ENCODE measurements at regions not wholly inside any gene's neighbourhood (a gene's known extent, or its start where the extent isn't known, plus 50 kb on each side); places are given as distances from the start of the nearest gene placed in this dataset.
A peak's percentile ranks its signal among the peaks of the same experiment; 100 is the strongest.

- H3K27me3 ChIP-seq (ENCODE audit: control insufficient read depth in 3 of 3, insufficient read depth in 3 of 3, low read length in 2 of 3), result no peaks in the 10 kb centered on the region
- H3K27ac ChIP-seq (ENCODE audit: low read depth in 1 of 2, low read length in 1 of 2), result no peak overlapping the region
- no peaks in the 10 kb centered on the region for H3K36me3 ChIP-seq (ENCODE audit: control insufficient read depth in 4 of 4, insufficient read depth in 4 of 4, low read length in 4 of 4)
- no peak overlapping the region for H3K9ac ChIP-seq (ENCODE audit: insufficient read depth in 1 of 2, low read length in 2 of 2)
- ATAC-seq (ENCODE audit: insufficient read depth, low FRiP score) (no peak), DNase-seq (no peak)
- 67 to 83% methylated on average over 7 of the region's 7 CpGs for WGBS, 2 donors
- TF ChIP-seq CTCF (IDR thresholded peaks at IDR 0.05; ENCODE audit: control extremely low read depth, extremely low read depth), result no peak
- H3K9me3 ChIP-seq (ENCODE audit: control insufficient read depth in 4 of 4, insufficient read depth in 3 of 4, low read length in 3 of 4), result no peaks in the 10 kb centered on the region
- no peak overlapping the region for H3K4me3 ChIP-seq
- H3K4me1 ChIP-seq (ENCODE audit: control insufficient read depth in 5 of 5, insufficient read depth in 5 of 5, low read length in 5 of 5), result peaks cover 0 to 32% (median 8%) of the 10 kb centered on the region in 5 donors
These were observed 498.0 kb upstream of the ZMIZ1 start for GRCh38 chr10:78570633-78571235.

- Histone ChIP-seq H3K36me3 (ENCODE audit: control insufficient read depth in 4 of 4, insufficient read depth in 4 of 4, low read length in 4 of 4) (no peaks in the 10 kb centered on the region), H3K27me3 (ENCODE audit: control insufficient read depth in 3 of 3, insufficient read depth in 3 of 3, low read length in 2 of 3) (no peaks in the 10 kb centered on the region), H3K4me3 (no peak overlapping the region), H3K9ac (ENCODE audit: insufficient read depth in 1 of 2, low read length in 2 of 2) (no peak overlapping the region), H3K9me3 (ENCODE audit: control insufficient read depth in 4 of 4, insufficient read depth in 3 of 4, low read length in 3 of 4) (no peaks in the 10 kb centered on the region), H3K27ac (ENCODE audit: low read depth in 1 of 2, low read length in 1 of 2) (no peak overlapping the region), H3K4me1 (ENCODE audit: control insufficient read depth in 5 of 5, insufficient read depth in 5 of 5, low read length in 5 of 5) (peaks cover 0 to 33% (median 8%) of the 10 kb centered on the region in 5 donors)
- ATAC-seq (ENCODE audit: insufficient read depth, low FRiP score) (no peak), DNase-seq (no peak)
- TF ChIP-seq CTCF (IDR thresholded peaks at IDR 0.05; ENCODE audit: control extremely low read depth, extremely low read depth), result no peak
- WGBS, 2 donors, result 94 to 97% methylated on average over 7 of the region's 7 CpGs
These were observed 497.5 kb upstream of the ZMIZ1 start for GRCh38 chr10:78571286-78571685.

- H3K27ac ChIP-seq (ENCODE audit: low read depth in 1 of 2, low read length in 1 of 2), result peak overlapping the region in 1 of 2 donors; percentile 59
These were observed 496.9 kb upstream of the ZMIZ1 start for GRCh38 chr10:78571891-78572290.

More at GRCh38 chr10:78571891-78572290, 496.9 kb upstream of the ZMIZ1 start:
- Histone ChIP-seq H3K36me3 (ENCODE audit: control insufficient read depth in 4 of 4, insufficient read depth in 4 of 4, low read length in 4 of 4) (no peaks in the 10 kb centered on the region), H3K4me3 (no peak overlapping the region), H3K4me1 (ENCODE audit: control insufficient read depth in 5 of 5, insufficient read depth in 5 of 5, low read length in 5 of 5) (peaks cover 0 to 31% (median 8%) of the 10 kb centered on the region in 5 donors), H3K9me3 (ENCODE audit: control insufficient read depth in 4 of 4, insufficient read depth in 3 of 4, low read length in 3 of 4) (no peaks in the 10 kb centered on the region), H3K9ac (ENCODE audit: insufficient read depth in 1 of 2, low read length in 2 of 2) (no peak overlapping the region), H3K27me3 (ENCODE audit: control insufficient read depth in 3 of 3, insufficient read depth in 3 of 3, low read length in 2 of 3) (no peaks in the 10 kb centered on the region)
- DNase-seq, result no peak
- WGBS, 2 donors, result 90 to 100% methylated on average over 1 of the region's 1 CpG
- no peak for ATAC-seq (ENCODE audit: insufficient read depth, low FRiP score)
- TF ChIP-seq CTCF (IDR thresholded peaks at IDR 0.05; ENCODE audit: control extremely low read depth, extremely low read depth), result no peak

All from lung (tissue), 11 donors.